Endothelial cell of umbilical vein (primary cell): ENCODE measurements at regions not wholly inside any gene's neighbourhood (a gene's known extent, or its start where the extent isn't known, plus 50 kb on each side); places are given as distances from the start of the nearest gene placed in this dataset.

Experiments used
- BruUV-seq: library from RNA; stranded (reverse); fragments of 400-500 nt; replicated peaks from 2 replicates; lab custom pipeline; 2021; lab: Mats Ljungman, UMichigan
- CTCF ChIA-PET: fragments of 300-600, 350-600 bp; sonication (Branson Sonifier 250); formaldehyde crosslinking; loops from one replicate; lab custom pipeline; 2021; ENCODE audit warnings: antibody characterized with exemption, inconsistent platforms; lab: Charles Lee
- POLR2A ChIA-PET: fragments of 300-600, 350-600 bp; sonication (Branson Sonifier 250); formaldehyde crosslinking; loops from one replicate; lab custom pipeline; 2021; ENCODE audit warnings: antibody characterized with exemption, inconsistent platforms; lab: Charles Lee
- DNase-seq: peaks from one replicate; pipeline ENCODE4 v3.0.0-alpha.2; 2011; ENCODE audit warnings: low read depth, low spot score
- FAIRE-seq: peaks from 2 replicates; lab custom pipeline; 2011; peaks lifted over from hg19 to GRCh38; lab: Jason Lieb, UNC
- H2AFZ ChIP-seq: 2 replicates; pipeline ENCODE4 v1.6.0; 2012; ENCODE audit warnings: low read depth, low read length, control low read depth, inconsistent platforms
- H3K27ac ChIP-seq: 2 replicates; pipeline ENCODE4 v1.5.1; 2011; ENCODE audit warnings: low read depth, mild to moderate bottlenecking, control low read depth, low read length, moderate library complexity; ENCODE audit not compliant: insufficient read depth
- H3K27me3 ChIP-seq, 2 experiments: 2 replicates each; pipeline versions ENCODE4 v1.6.0 to v1.6.1; 2011; ENCODE audit warnings: low read length in 2 of 2, mixed read lengths in 1 of 2; ENCODE audit not compliant: control insufficient read depth in 2 of 2, insufficient read depth in 2 of 2
- H3K36me3 ChIP-seq, 2 experiments: 2 replicates in 1 of 2; 3 replicates in 1 of 2; pipeline ENCODE4 v1.5.1; 2011; ENCODE audit warnings: low read length in 2 of 2, mild to moderate bottlenecking in 1 of 2, moderate library complexity in 1 of 2; ENCODE audit not compliant: control insufficient read depth in 2 of 2, insufficient read depth in 2 of 2; ENCODE audit errors: extremely low read depth in 1 of 2
- H3K4me1 ChIP-seq: 3 replicates; pipeline ENCODE4 v1.5.1; 2011; ENCODE audit warnings: mild to moderate bottlenecking, low read length; ENCODE audit not compliant: control insufficient read depth, insufficient read depth; ENCODE audit errors: extremely low read depth
- H3K4me2 ChIP-seq: 2 replicates; pipeline ENCODE4 v1.6.1; 2011; ENCODE audit warnings: low read length, control low read depth, mixed read lengths; ENCODE audit not compliant: insufficient read depth
- H3K4me3 ChIP-seq, 3 experiments: fragments of 200-600 bp in 1 of 3; sonication (generic), shearing (Covaris generic) in 1 of 3; replicated peaks in 1 of 3; 2 replicates each; pipeline ENCODE4 v1.5.1; 2011 to 2016; ENCODE audit warnings: control low read depth in 3 of 3, low read length in 3 of 3, mild to moderate bottlenecking in 2 of 3, inconsistent platforms in 1 of 3, low read depth in 1 of 3, moderate library complexity in 1 of 3; ENCODE audit not compliant: insufficient read depth in 1 of 3
- H3K79me2 ChIP-seq: 2 replicates; pipeline ENCODE4 v1.6.0; 2012; ENCODE audit warnings: low read length, inconsistent platforms; ENCODE audit not compliant: control insufficient read depth, insufficient read depth
- H3K9ac ChIP-seq: replicated peaks from 2 replicates; pipeline ENCODE3; 2011; ENCODE audit warnings: low read length, control low read depth; ENCODE audit not compliant: insufficient read depth; ENCODE audit errors: extremely low read depth
- H3K9me1 ChIP-seq: replicated peaks from 3 replicates; pipeline ENCODE4 v1.6.0; 2011; ENCODE audit warnings: mild to moderate bottlenecking, low read length; ENCODE audit not compliant: control insufficient read depth, insufficient read depth; ENCODE audit errors: extremely low read depth
- H3K9me3 ChIP-seq: replicated peaks from 2 replicates; pipeline ENCODE4 v1.5.1; 2012; ENCODE audit warnings: low read length, inconsistent platforms; ENCODE audit not compliant: control insufficient read depth, insufficient read depth
- H4K20me1 ChIP-seq: replicated peaks from 2 replicates; pipeline ENCODE3; 2011; ENCODE audit warnings: mild to moderate bottlenecking, low read length; ENCODE audit not compliant: control insufficient read depth, insufficient read depth; ENCODE audit errors: extremely low read depth
- EZH2 ChIP-seq: IDR thresholded peaks from 2 replicates; pipeline ENCODE4 v1.6.1; 2012; ENCODE audit warnings: borderline replicate concordance, low read depth, mild to moderate bottlenecking, moderate library complexity, low read length, inconsistent platforms; ENCODE audit not compliant: severe bottlenecking
- FOS ChIP-seq: IDR thresholded peaks from 2 replicates; pipeline ENCODE4 v1.6.1; 2011; ENCODE audit warnings: mild to moderate bottlenecking, low read length, moderate library complexity, borderline replicate concordance; ENCODE audit not compliant: insufficient read depth
- GATA2 ChIP-seq: IDR thresholded peaks from 2 replicates; pipeline ENCODE4 v1.7.0; 2011; ENCODE audit warnings: low read depth, mild to moderate bottlenecking, moderate library complexity, mixed read lengths, low read length; ENCODE audit not compliant: insufficient read length, insufficient read depth
- JUN ChIP-seq: IDR thresholded peaks from 2 replicates; pipeline ENCODE4 v1.6.1; 2011; ENCODE audit warnings: borderline replicate concordance, low read depth; ENCODE audit not compliant: insufficient read length, insufficient read depth
- MYC ChIP-seq: IDR thresholded peaks from one replicate; pipeline ENCODE4 v1.6.1; 2011; ENCODE audit warnings: mild to moderate bottlenecking, low read depth, low read length
- POLR2A ChIP-seq: IDR thresholded peaks from 2 replicates; pipeline ENCODE4 v1.6.1; 2012; ENCODE audit warnings: low read depth, mild to moderate bottlenecking, control low read depth, low read length
- POLR2AphosphoS5 ChIP-seq: IDR thresholded peaks from 2 replicates; pipeline ENCODE4 v1.6.1; 2012; ENCODE audit warnings: low read depth, mild to moderate bottlenecking, control low read depth, low read length, moderate library complexity; ENCODE audit not compliant: insufficient read depth
- dilution Hi-C: fragments of 300-500 bp; cut with MboI; formaldehyde crosslinking; loops from one replicate; pipeline ENCODE4 v1.15.0; 2019; ENCODE audit warnings: low sequenced_read_pairs; ENCODE audit not compliant: extremely low pct_ligation_motif_present
- intact Hi-C: fragments of 100-400 bp; cut with micrococcal nuclease; formaldehyde crosslinking; loops from one replicate; pipeline ENCODE4 v1.10.0; 2022
- TF ChIP-seq, protein P1 (sequence below), 2 donors: IDR thresholded peaks; 1 replicate in 1 of 2; 2 replicates in 1 of 2; pipeline ENCODE4 v1.5.1; 2011; ENCODE audit warnings: low read length in 2 of 2, mild to moderate bottlenecking in 2 of 2, moderate library complexity in 2 of 2, control low read depth in 1 of 2, inconsistent platforms in 1 of 2, low read depth in 1 of 2; ENCODE audit not compliant: insufficient read depth in 1 of 2; ENCODE audit errors: extremely low read depth in 1 of 2
- TF ChIP-seq, protein P2 (sequence below): IDR thresholded peaks from 2 replicates; pipeline ENCODE4 v1.6.1; 2011; ENCODE audit not compliant: insufficient read depth, insufficient read length

DNA sequence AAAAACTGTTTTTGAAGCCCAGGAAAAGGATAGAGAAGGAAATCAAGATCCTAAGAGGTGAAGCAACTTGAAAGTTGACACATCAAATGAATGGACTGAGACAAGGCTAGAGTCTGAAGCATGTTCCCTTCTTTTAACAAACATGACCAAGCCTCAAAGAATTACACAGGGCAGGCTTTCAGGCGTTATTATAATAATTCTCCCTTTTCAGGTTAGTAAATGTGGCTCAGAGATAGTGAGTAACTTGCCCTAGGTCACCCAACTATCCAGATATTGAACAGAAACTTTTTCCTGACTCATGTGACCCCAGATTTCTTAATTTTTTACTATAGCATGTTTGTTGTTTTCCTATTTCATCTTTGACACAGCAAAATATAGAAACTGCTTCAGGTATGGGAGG is 91.7 kb downstream of the PPP1R2C start:
- H3K9ac ChIP-seq: no peak overlapping the region
- no peaks in the 10 kb centered on the region for H4K20me1 ChIP-seq
- H3K27ac ChIP-seq: no peak overlapping the region
- FAIRE-seq (no peak), DNase-seq (no peak)
- no TSS peak for BruUV-seq
- H2AFZ ChIP-seq: no peak overlapping the region
- H3K9me3 ChIP-seq: no peaks in the 10 kb centered on the region
- no peaks in the 10 kb centered on the region for H3K4me1 ChIP-seq
- TF ChIP-seq POLR2AphosphoS5 (no peak), GATA2 (no peak), EZH2 (no peak), POLR2A (no peak)
- TF ChIP-seq, protein P1, sequence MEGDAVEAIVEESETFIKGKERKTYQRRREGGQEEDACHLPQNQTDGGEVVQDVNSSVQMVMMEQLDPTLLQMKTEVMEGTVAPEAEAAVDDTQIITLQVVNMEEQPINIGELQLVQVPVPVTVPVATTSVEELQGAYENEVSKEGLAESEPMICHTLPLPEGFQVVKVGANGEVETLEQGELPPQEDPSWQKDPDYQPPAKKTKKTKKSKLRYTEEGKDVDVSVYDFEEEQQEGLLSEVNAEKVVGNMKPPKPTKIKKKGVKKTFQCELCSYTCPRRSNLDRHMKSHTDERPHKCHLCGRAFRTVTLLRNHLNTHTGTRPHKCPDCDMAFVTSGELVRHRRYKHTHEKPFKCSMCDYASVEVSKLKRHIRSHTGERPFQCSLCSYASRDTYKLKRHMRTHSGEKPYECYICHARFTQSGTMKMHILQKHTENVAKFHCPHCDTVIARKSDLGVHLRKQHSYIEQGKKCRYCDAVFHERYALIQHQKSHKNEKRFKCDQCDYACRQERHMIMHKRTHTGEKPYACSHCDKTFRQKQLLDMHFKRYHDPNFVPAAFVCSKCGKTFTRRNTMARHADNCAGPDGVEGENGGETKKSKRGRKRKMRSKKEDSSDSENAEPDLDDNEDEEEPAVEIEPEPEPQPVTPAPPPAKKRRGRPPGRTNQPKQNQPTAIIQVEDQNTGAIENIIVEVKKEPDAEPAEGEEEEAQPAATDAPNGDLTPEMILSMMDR (IDR thresholded peaks at IDR 0.05; ENCODE audit: extremely low read depth in 1 of 2, insufficient read depth in 1 of 2, low read depth in 1 of 2, low read length in 2 of 2): no peak
- TF ChIP-seq, protein P2, sequence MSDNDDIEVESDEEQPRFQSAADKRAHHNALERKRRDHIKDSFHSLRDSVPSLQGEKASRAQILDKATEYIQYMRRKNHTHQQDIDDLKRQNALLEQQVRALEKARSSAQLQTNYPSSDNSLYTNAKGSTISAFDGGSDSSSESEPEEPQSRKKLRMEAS: no peak
- H3K4me3 ChIP-seq: no peak overlapping the region
- H3K27me3 ChIP-seq: no peaks in the 10 kb centered on the region
- dilution Hi-C loops (no loop called here), intact Hi-C loops (no loop called here)
- no peaks in the 10 kb centered on the region for H3K79me2 ChIP-seq
- ChIA-PET POLR2A (no interaction called here), CTCF (no interaction called here)
- H3K36me3 ChIP-seq: no peaks in the 10 kb centered on the region
- no peak overlapping the region for H3K4me2 ChIP-seq
- H3K9me1 ChIP-seq: no peaks in the 10 kb centered on the region

DNA sequence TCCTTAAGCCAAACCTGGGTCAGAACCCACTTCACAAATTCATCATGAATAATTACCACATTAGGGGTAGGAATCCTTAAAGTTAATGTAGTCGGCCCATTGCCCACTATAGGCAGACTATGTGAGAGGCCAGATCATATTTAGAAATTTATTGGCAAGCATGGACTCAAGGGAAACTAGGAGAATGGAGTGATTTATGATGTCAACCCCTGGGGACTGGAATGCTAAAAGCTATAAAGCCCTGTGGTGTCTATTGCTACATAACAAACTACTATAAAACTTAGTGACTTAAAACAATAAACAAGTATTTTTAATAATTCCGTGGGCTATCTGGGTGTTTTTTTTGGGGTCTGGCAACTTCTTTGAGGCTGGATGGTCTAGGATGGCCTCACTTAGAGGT is 93.9 kb downstream of the PPP1R2C start:
- BruUV-seq: no TSS peak
- H3K9me1 ChIP-seq: no peaks in the 10 kb centered on the region
- no peak overlapping the region for H3K4me3 ChIP-seq
- H3K4me2 ChIP-seq: no peak overlapping the region
- no peaks in the 10 kb centered on the region for H3K36me3 ChIP-seq
- no peaks in the 10 kb centered on the region for H4K20me1 ChIP-seq
- DNase-seq (no peak), FAIRE-seq (no peak)
- ChIA-PET POLR2A (no interaction called here), CTCF (no interaction called here)
- TF ChIP-seq, protein P2: no peak
- TF ChIP-seq MYC (no peak), POLR2AphosphoS5 (no peak), FOS (no peak), EZH2 (no peak), GATA2 (no peak), JUN (no peak), POLR2A (no peak)
- TF ChIP-seq, protein P1 (IDR thresholded peaks at IDR 0.05; ENCODE audit: extremely low read depth in 1 of 2, insufficient read depth in 1 of 2, low read depth in 1 of 2, low read length in 2 of 2): no peak
- H3K4me1 ChIP-seq: no peaks in the 10 kb centered on the region
- dilution Hi-C loops: no loop called here
- intact Hi-C loops: loop anchor here (5.0 kb wide), 1 partner anchor 873 kb away; no protein-coding TSS in a partner anchor
- H3K79me2 ChIP-seq: no peaks in the 10 kb centered on the region
- no peaks in the 10 kb centered on the region for H3K9me3 ChIP-seq
- H3K27me3 ChIP-seq: no peaks in the 10 kb centered on the region
- H3K27ac ChIP-seq: no peak overlapping the region
- H2AFZ ChIP-seq: no peak overlapping the region
- no peak overlapping the region for H3K9ac ChIP-seq
